BE2C (cell line): ENCODE measurements at regions not wholly inside any gene's neighbourhood (a gene's known extent, or its start where the extent isn't known, plus 50 kb on each side); places are given as distances from the start of the nearest gene placed in this dataset.

ENCODE experiments used
- DNase-seq: peaks from one replicate; pipeline ENCODE4 v3.0.0-alpha.2; 2020
- H3K27me3 ChIP-seq: fragments of 250-450 bp; sonication (Bioruptor Pico); 2 replicates; pipeline ENCODE4 v1.5.1; 2020; ENCODE audit warnings: mild to moderate bottlenecking
- H3K36me3 ChIP-seq: fragments of 250-450 bp; sonication (Bioruptor Pico); 2 replicates; pipeline ENCODE4 v1.5.1; 2020; ENCODE audit warnings: mild to moderate bottlenecking
- H3K4me1 ChIP-seq: fragments of 250-450 bp; sonication (Bioruptor Pico); 2 replicates; pipeline ENCODE4 v1.5.1; 2020
- H3K4me3 ChIP-seq: 2 replicates; pipeline ENCODE4 v1.5.1; 2011; ENCODE audit warnings: low read depth, low read length
- H3K9me3 ChIP-seq: fragments of 250-450 bp; sonication (Bioruptor Pico); 2 replicates; pipeline ENCODE4 v1.5.1; 2020
- CTCF ChIP-seq: IDR thresholded peaks from 2 replicates; pipeline ENCODE4 v1.5.1; 2012; ENCODE audit warnings: mild to moderate bottlenecking, low read depth, low read length

DNA sequence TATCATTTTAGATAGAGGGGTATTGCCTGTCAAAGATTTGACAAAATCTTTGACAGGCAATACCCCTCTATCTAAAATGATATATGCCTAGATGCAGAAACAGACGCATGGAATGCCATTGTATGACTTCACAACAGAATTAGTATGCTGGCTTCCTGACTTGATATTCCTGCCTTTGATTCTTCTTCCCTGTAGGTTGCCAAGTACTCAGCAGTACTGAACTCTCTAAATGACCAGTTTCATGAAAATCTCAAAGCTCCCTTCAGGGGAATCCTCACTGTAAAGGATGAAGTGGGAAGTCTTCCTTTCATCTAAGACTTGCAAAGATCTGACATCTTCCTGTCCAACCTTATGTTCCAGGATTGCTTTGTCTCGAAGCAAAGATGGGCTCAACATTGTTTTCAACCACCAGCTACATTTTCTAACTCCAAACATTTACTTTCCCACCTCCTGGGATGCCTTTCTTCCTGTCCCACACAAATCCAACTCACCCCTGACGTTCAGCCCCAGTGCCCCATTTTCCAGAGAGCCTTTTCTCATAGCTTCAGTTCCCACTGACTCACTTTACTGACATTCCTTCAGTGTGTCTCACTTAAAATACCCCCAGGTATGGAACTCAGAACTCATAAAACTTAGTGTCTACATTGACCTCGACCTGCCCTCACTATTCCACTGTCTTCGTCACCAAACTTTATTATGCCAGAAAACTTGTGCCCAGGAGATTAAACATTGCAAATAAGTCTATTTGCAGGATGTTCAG lies 67.3 kb upstream of the KCNJ6 start:
- no peak overlapping the region for H3K4me3 ChIP-seq

DNA sequence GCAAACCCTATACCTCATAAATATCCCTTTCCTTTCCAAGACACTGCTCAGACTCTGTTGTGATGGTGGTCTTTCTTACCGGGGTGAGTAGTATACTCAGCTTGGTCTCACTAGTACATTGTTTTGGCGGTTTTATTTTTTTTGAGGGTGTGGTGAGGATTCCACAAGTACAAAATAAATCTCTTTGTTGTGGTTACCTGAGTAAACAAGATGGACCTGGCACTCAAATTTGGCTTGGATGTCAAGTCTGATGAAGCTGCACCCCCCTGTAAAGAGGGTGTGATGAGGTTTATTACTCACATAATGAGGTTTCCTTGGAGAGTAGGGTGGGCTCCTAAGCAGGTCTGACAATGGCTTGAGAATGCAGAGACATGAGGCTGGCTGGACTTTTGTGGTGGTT lies 68.2 kb upstream of the KCNJ6 start:
- Histone ChIP-seq H3K27me3 (no peaks in the 10 kb centered on the region), H3K4me1 (no peaks in the 10 kb centered on the region), H3K9me3 (no peaks in the 10 kb centered on the region; the same call in 1 of the 2 replicates), H3K4me3 (no peak overlapping the region), H3K36me3 (no peaks in the 10 kb centered on the region)
- no peak for DNase-seq
- no peak for TF ChIP-seq CTCF

More for the DNA sequence above, 67.3 kb upstream of the KCNJ6 start:
- no peaks in the 10 kb centered on the region for H3K36me3 ChIP-seq
- H3K4me1 ChIP-seq, result no peaks in the 10 kb centered on the region
- H3K27me3 ChIP-seq, result no peaks in the 10 kb centered on the region
- H3K9me3 ChIP-seq, result no peaks in the 10 kb centered on the region; the same call in 1 of the 2 replicates
- no peak for DNase-seq
- no peak for TF ChIP-seq CTCF

DNA sequence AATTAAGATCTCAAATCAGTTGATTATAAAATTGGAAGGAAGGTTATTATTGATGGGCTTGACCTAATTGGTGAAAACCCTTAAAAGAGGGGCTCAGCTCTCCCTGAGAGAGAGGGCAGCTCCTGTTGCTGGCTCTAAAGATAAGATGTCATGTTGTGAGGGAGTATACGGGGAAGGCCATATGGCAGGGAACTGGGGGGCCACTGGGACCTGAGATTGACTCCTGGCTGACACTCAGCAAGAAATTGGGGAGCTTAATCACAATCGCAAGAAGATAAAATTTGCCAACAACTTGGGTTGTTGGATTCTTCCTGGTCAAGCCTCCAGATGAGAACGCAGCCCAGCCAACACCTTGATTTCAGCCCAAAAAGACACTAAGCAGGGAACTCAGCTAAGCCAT lies 69.7 kb upstream of the KCNJ6 start:
- no peaks in the 10 kb centered on the region for H3K4me1 ChIP-seq
- H3K9me3 ChIP-seq, result no peaks in the 10 kb centered on the region
- no peaks in the 10 kb centered on the region for H3K36me3 ChIP-seq
- DNase-seq, result no peak
- TF ChIP-seq CTCF, result no peak
- no peak overlapping the region for H3K4me3 ChIP-seq
- no peaks in the 10 kb centered on the region for H3K27me3 ChIP-seq

- H3K4me1 ChIP-seq, result no peaks in the 10 kb centered on the region
- no peak for TF ChIP-seq CTCF
- no peaks in the 10 kb centered on the region for H3K9me3 ChIP-seq
- H3K36me3 ChIP-seq, result no peaks in the 10 kb centered on the region
- no peaks in the 10 kb centered on the region for H3K27me3 ChIP-seq
- DNase-seq, result no peak
- H3K4me3 ChIP-seq, result no peak overlapping the region
Measured at GRCh38 chr21:37986751-37987399, 70.6 kb upstream of the KCNJ6 start.

DNA sequence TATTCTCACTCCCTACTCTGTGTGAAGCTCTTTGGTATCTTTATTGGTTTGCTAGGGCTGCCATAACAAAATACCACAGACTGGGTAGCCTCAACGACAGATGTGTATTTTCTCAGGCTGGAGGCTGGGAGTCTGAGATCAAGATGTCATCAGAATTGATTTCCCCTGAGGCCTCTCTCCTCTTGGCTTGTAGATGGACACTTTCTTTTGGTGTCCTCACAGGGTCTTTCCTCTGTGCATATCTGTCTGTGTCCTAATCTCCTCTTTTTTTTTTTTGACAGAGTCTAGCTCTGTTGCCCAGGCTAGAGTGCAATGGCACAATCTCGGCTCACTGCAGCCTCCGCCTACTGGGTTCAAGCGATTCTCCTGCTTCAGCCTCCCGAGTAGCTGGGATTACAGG lies 71.4 kb upstream of the KCNJ6 start:
- Histone ChIP-seq H3K36me3 (no peaks in the 10 kb centered on the region), H3K27me3 (no peaks in the 10 kb centered on the region), H3K4me3 (no peak overlapping the region), H3K9me3 (no peaks in the 10 kb centered on the region), H3K4me1 (no peaks in the 10 kb centered on the region)
- no peak for TF ChIP-seq CTCF
- DNase-seq, result no peak

- no peak for TF ChIP-seq CTCF
Measured at GRCh38 chr21:37993071-37993470, 76.8 kb upstream of the KCNJ6 start.

More at GRCh38 chr21:37993071-37993470, 76.8 kb upstream of the KCNJ6 start:
- Histone ChIP-seq H3K27me3 (no peaks in the 10 kb centered on the region), H3K9me3 (no peaks in the 10 kb centered on the region), H3K36me3 (no peaks in the 10 kb centered on the region), H3K4me1 (no peaks in the 10 kb centered on the region), H3K4me3 (no peak overlapping the region)
- DNase-seq, result no peak
